ENCODE measurements at regions not wholly inside any gene's neighbourhood (a gene's known extent, or its start where the extent isn't known, plus 50 kb on each side); places are given as distances from the start of the nearest gene placed in this dataset.

DNA sequence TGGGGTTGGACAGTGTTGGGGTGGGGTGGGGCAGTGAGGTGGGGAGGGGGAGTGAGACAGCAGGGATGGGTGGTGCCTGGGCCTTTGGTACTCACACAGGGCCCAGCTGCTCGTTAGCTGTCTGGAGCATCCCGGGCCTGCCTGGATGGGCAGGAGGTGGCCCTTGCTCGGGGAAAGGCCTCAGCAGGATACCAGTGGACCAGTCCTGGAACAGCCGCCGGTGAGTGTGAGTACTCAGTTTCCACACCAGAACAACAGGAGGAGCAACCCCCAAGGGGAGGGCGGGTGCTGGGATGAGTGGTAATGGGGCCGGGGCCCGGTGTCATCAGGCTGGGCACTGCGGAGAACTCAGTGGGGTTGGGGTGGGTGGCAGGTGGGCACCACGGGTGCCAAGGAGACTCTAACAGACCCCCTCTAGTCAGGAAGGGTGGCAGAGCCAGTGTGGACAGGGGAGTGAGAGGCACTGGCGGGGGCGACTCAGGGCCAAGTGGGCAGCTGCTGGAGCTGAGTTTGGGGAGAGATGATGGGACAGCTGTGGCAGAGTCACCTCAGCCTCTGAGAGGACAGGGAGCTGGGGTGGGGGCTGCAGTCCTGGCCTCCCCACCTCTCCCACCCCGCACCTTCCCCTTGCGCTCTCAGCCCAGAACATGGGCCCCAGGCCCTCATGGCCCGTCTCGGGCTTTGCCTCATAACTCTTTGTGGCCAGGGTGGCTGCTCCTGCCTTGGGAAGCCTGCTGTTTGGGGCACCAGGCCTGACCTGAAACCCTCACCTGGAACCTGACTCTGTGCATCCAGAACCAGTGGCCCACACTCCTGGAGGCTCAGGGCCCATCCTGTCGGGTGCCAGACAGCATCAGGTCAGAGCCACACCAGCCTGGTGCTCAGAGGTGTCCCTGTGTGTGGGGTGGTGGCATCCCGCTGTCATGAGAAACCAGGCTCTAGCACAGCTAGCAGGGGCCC, 52.1 kb upstream of the PRR23E start:
- intact Hi-C loops (cut with DNase I), result no loop called here
- DNase-seq (ENCODE audit: low spot score), result no peak

DNA sequence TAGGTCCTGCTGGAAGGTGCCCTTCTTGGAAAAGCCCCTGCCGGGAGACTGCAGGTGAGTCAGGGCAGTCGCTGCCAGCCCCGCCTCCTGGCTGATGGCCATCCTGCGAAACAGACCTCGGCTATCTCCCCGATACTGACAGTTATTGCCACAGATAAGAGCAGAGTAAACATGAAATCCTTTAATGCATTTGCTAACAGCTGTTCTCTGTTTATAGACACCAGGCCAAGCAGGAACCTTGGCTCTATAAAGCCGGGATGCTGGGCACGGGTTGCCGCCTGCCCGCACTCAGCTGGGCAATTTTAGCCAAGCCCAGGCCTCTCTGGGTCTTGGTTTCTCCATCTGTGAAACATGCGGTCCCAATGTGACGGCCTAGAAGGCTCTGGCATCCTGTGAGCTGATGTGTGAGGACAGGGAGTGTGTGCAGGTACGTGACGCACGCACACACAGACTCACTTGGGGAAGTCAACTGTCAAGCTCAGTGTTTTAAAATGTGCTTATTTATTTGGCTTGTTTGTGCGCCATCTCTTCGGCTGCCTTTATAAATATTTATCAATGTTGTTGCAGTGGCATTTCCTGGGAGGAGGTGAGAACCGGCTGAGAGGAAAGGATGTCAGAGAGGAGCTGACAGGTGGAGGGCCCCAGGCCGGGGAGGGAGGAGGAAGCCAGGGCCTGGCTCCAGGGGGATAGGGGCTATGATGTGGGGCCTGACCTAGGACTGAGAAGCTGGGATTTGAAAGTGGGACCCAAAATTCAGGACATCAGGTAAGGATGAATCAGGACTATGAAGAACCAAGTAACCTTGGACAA, 50.8 kb upstream of the PRR23E start:
- intact Hi-C loops (cut with DNase I), result no loop called here
- DNase-seq (ENCODE audit: low spot score), result no peak

Measured in posterior vena cava (tissue), 2 donors.